Stimulated activated naive CD4-positive, alpha-beta T cell (primary cell): ENCODE measurements at regions not wholly inside any gene's neighbourhood (a gene's known extent, or its start where the extent isn't known, plus 50 kb on each side); places are given as distances from the start of the nearest gene placed in this dataset.

ENCODE experiments used
- DNase-seq, 6 experiments: peaks; one replicate each; lab custom pipeline; 2025; lab: John Stamatoyannopoulos, UW

GRCh38 chr2:219951099-219951498 is 323.7 kb downstream of the SLC4A3 start:
- DNase-seq: no peak

DNA sequence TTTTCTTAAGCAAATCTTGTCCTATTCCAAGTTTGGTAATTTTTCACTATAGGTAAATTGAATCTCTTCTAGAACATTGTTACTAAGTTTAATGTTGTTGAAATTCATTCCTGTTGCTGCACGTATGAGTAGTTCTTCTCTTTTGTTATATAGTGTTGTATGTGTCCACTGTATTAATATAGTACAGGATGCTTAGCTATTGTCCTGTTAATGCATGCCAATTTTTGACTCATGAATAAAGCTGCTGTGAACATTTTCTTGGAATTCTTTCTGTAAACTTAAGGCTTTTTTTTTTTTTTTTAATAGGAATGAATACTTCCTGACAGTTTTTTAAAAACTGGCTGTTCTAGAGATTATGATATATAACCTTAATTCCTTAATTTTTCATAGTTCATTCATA is 326.9 kb downstream of the SLC4A3 start:
- DNase-seq: no peak

- no peak for DNase-seq
Measured at GRCh38 chr2:219957820-219958219, 330.4 kb downstream of the SLC4A3 start.

- DNase-seq: no peak
Measured at GRCh38 chr2:219958941-219959340, 331.5 kb downstream of the SLC4A3 start.

DNA sequence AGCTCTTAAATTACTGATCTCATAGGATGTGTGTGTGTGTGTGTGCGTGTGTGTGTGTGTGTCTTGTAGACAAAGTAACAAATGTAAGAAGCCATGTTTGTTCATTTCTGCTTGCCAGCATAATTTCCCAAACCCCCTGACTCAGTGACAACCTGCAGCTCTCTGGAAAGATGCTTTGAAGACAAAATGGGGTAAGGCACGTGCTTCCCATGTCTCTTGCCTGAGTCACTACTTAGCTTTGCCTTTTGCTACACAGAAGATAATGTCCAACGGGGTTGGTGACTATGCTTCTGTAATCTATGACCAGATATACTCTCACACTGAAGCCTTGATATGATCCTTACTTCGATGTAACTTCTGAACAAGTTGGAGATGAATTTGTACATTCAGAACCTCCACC is 332.0 kb downstream of the SLC4A3 start:
- DNase-seq: no peak

GRCh38 chr2:219961947-219962498 is 334.6 kb downstream of the SLC4A3 start:
- DNase-seq: no peak

- DNase-seq: no peak
Measured at GRCh38 chr2:219962801-219963200, 335.4 kb downstream of the SLC4A3 start.

GRCh38 chr2:219965287-219966194 is 338.1 kb downstream of the SLC4A3 start:
- no peak for DNase-seq

DNA sequence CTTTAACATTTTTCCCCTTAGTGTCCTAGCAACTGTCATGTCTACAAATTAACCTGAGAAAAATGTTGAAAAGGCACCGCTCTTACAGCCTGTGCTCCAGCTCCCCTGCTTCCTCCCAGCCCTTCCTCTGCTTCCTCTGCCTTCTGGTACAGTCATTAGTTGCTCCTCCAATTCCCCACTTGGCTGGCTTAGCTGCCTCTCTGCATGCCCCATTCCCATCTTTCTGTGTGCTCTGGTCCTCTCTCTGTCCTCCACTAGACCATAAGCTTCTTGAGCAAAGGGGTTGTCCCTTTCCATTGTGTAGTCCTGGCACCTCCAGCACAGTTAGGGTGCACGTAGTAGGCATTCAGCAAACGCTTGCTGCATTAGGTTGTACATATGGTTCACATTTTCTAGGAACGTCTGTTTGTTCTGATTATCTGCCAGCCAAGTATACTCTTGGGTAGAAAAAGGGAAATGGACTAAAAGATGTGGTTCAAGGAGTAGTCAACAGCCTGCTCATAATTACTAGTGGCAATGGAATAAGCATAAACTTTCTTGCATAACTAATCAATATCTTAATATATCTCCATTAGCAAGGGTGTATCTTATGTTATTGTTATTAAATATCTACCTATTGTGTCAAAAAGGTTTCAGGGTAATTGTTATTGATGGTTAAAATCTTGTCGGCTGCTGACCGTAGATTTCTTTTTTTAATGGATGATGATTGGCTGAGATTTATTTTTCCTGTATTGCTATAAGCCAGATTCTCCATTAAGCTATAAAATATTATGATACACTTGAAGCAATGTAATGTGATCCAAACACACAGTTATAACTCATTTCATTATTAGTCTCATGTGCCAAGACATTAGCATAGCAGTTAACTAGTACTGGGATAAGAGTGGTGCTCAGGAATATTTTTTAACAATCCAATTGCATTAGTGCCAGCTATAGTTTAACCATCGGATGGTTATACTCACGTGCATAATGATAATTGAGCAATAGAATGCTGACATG is 340.1 kb downstream of the SLC4A3 start:
- DNase-seq: no peak

DNA sequence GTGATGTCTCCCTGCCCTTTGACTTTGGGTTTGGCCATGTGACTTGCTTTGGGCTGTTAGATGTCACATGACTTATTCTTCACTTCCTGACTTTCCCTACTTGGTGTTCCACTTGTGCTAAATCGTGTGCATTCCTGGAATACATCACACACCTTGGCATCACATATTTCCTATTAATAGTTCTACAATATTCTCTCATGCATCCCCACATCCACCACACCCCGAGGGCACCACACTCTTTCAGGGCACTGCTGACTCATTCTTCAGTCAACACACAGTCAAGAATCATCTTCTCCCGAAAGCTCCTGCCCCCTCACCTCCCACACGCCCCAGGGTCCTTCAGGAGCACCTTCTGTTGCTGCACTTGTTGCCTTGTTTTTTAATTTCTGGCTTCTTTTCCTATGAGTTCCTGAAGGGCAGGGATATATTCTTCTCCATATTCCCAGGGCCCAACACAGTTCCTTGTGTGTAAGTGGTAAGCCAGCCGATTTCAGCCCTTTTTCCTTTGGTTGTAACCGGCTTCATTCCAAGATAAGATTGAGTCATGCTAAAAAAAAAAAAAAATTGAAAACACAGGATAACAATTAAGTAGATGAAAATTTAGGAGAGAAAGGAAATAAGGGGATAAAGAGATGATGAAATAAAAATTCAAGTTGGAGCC is 341.4 kb downstream of the SLC4A3 start:
- no peak for DNase-seq

- no peak for DNase-seq
Measured at GRCh38 chr2:219969508-219969907, 342.1 kb downstream of the SLC4A3 start.

- DNase-seq: no peak
Measured at GRCh38 chr2:219973136-219973535, 345.7 kb downstream of the SLC4A3 start.

DNA sequence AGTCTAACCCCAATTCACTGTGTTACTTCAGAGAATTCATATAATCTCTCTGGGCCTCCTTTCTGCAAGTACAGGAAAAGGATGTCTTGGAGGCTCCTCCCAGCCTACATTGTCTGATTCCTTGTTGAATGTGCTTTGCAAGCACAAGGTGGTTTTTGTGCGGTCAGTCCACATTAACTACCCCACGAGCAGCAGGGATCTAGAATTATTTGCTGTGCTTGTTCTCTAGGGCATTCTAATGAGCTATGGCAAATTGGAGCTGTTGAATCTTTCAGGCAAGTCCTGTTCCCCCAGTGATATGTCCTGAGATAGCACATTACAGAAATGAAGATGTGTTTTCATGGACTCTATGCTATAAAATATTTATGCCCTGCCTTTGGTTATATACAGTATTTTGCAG is 349.4 kb downstream of the SLC4A3 start:
- no peak for DNase-seq

DNA sequence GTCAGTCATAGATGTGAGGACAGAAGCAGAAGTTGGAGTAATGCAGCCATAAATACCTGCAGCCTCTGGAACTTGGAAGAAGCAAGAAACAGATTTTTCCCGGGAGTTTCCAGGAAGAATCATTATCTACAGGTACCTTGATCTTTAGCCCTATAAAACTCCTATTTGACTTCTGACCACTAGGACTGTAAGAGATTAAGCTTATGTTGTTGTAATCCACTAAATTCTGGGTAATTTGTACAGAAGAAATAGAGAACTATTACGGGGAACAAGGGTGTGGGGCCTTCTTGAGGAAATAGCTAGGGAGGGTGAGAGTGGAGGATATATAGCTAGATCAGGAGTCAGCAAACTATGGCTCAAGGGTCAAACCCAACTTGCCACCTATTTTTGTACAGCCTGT is 353.2 kb downstream of the SLC4A3 start:
- no peak for DNase-seq

DNA sequence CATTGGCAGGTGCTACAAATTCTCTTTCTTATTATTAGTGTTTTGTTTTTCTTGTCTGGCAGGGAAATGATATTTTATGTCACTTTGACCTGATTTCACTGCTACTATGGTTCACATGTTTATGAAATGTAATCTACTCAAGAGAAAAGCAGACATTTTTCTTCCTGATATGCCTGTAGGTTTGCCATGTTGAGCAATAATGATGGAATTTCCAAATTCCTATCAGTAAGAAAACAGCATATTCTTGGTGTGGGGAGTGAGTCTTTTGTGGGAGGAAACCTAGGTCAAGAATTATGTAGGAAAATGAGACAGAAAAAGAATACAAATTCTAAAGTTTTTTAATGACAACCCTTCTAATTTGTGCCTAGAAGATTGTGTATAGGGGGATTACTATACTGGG is 356.4 kb downstream of the SLC4A3 start:
- DNase-seq: no peak

DNA sequence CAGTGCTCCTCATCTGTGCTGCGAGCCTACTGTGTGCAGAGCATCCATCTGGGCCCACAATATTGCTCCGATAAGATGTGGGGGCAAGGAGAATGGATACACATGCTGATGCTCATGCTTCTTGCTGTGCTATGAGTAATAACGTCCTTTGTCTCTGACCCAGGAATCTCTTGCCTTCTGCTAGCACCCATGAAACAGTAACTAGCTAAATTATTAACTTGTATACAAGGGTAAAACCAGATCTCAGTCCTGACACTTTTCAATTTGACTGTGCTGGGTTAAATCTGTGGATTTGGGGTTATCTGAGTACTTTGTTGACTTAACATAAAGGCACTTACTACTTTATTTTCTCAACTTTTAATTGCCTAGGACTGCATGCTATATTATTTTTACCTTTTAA is 357.6 kb downstream of the SLC4A3 start:
- DNase-seq: no peak

DNA sequence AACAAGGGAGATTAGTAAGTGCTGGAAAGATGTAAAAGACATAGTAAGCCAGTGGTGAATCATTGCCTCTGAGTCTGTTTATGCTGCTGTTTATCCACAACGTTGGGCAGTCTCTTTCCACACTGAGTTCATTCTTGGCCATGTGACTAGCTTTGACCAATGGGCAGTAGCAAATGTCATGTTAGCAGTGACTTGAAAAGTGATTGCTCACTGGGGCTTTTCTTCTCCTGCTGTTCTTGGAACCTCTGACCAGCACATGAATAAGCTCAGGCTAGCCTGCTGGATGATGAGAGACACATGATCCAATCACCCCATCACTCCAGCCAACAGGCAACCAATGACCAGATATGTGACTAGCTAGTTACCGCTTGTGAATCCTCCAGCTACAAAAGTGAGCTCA is 360.4 kb downstream of the SLC4A3 start:
- no peak for DNase-seq

DNA sequence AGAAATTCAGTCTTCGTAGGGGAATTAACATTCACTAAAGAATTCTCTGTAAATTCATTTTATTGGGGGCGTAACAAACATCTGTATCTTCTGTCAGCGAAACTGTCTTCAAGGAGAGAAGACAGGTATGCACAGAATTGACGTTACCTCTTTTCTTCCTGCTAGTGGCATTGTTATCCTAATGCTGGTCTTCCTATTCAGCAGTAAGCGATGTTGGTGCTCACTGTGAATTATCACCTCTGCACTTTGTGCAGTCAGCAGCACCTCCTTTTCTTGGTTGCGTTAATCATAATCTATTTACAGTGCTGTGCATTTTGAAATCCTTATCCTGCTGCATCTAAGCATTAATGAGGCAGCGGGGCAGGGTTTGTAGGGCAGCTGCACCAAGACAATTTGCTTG is 362.3 kb downstream of the SLC4A3 start:
- no peak for DNase-seq

GRCh38 chr2:219991116-219991515 is 363.7 kb downstream of the SLC4A3 start:
- DNase-seq: no peak

- no peak for DNase-seq
Measured at GRCh38 chr2:219995399-219995798, 368.0 kb downstream of the SLC4A3 start.

DNA sequence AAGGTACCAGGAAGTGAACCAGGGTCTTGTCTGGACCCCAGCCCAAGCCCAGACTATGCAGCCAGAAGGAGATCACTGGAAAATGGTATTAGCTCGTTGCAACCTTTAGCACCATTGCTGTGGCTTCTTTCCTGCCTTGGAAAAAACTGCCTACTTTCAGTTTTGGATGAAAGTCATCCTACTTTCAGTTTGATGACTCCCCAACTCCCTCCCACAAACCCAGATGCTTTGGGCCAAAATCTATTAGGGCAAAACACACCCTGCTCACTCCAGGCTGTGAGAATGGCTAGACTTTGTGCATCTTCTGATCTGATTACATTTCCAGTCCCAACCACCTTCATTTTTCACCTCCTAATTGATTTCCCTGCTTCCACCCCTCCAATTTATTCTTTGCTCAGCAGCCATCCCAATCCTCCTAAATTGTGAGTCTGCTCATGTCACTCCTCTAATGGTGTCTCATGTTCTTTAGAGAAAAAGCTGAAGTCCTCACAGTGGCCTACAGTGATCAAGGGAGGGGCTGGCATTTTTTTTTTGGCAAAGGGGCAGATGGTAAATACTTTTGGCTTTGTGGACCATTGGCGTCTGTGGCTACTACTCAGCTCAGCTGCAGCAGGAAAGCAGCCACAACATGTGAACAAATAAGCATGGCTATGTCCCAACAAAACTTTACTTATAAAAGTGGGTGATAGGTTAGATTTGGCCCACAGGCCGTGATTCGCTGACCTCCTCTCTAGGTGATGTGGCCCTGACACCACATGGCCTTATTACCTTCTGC is 368.7 kb downstream of the SLC4A3 start:
- no peak for DNase-seq
